Mucosa of descending colon (tissue), 3 donors: ENCODE measurements at regions not wholly inside any gene's neighbourhood (a gene's known extent, or its start where the extent isn't known, plus 50 kb on each side); places are given as distances from the start of the nearest gene placed in this dataset.
A peak's percentile ranks its signal among the peaks of the same experiment; 100 is the strongest.

Experiments
- ATAC-seq: fragments of 200-7000 bp; cut with Tn5 transposase; one replicate; pipeline ENCODE4 v1.9.1; 2020; ENCODE audit warnings: mild to moderate bottlenecking, moderate library complexity
- DNase-seq, 3 donors: peaks; one replicate each; pipeline ENCODE4 v3.0.0-alpha.2; 2020
- H3K36me3 ChIP-seq: fragments of 200-600 bp; one replicate; pipeline ENCODE4 v1.8.0; 2021; ENCODE audit warnings: low read depth, mild to moderate bottlenecking
- H3K4me1 ChIP-seq: fragments of 200-600 bp; one replicate; pipeline ENCODE4 v1.8.0; 2021; ENCODE audit warnings: low read depth, mild to moderate bottlenecking
- H3K4me3 ChIP-seq: fragments of 200-600 bp; one replicate; pipeline ENCODE4 v1.8.0; 2021; ENCODE audit warnings: mild to moderate bottlenecking
- H3K9me3 ChIP-seq: fragments of 200-600 bp; one replicate; pipeline ENCODE4 v1.8.0; 2021; ENCODE audit warnings: mild to moderate bottlenecking
- CTCF ChIP-seq: fragments of 200-600 bp; IDR thresholded peaks from one replicate; pipeline ENCODE4 v1.8.0; 2022; ENCODE audit warnings: antibody characterized with exemption, mild to moderate bottlenecking
- intact Hi-C, 2 donors: fragments of 100-400 bp; cut with DNase I in 1 of 2; cut with micrococcal nuclease in 1 of 2; formaldehyde crosslinking; loops; one replicate each; pipeline versions ENCODE4 v1.11.0 to v1.11.1; 2022; cut with DNase I, micrococcal nuclease
- donor health status: DM: no; HTN: no; CAD: no; lungs with moderate emphysema.
- donor health status: DM: no; HTN: no; CAD: no.
- donor health status: DM: no; HTN: yes; CAD: no.

GRCh38 chr13:67763984-67764383, 533.8 kb upstream of the PCDH9 start:
- Histone ChIP-seq H3K4me1 (no peaks in the 10 kb centered on the region), H3K4me3 (no peak overlapping the region), H3K9me3 (no peaks in the 10 kb centered on the region), H3K36me3 (no peaks in the 10 kb centered on the region)
- no peak for ATAC-seq
- no peak for DNase-seq
- TF ChIP-seq CTCF = no peak
- intact Hi-C loops = no loop called here

GRCh38 chr13:67763384-67763783, 533.2 kb upstream of the PCDH9 start:
- Histone ChIP-seq H3K4me3 (no peak overlapping the region), H3K36me3 (no peaks in the 10 kb centered on the region), H3K4me1 (no peaks in the 10 kb centered on the region), H3K9me3 (no peaks in the 10 kb centered on the region)
- intact Hi-C loops = no loop called here
- no peak for DNase-seq
- ATAC-seq = peak; percentile 36
- TF ChIP-seq CTCF = no peak

- no peak for TF ChIP-seq CTCF
- ATAC-seq = no peak
Measured at GRCh38 chr13:67758975-67759374, 528.8 kb upstream of the PCDH9 start.

GRCh38 chr13:67754012-67754411, 523.9 kb upstream of the PCDH9 start:
- DNase-seq = no peak
- TF ChIP-seq CTCF = no peak
- no peaks in the 10 kb centered on the region for H3K36me3 ChIP-seq
- no peaks in the 10 kb centered on the region for H3K4me1 ChIP-seq
- no peak overlapping the region for H3K4me3 ChIP-seq
- H3K9me3 ChIP-seq = no peaks in the 10 kb centered on the region
- ATAC-seq = no peak
- intact Hi-C loops = no loop called here

More at GRCh38 chr13:67758975-67759374, 528.8 kb upstream of the PCDH9 start:
- intact Hi-C loops = no loop called here
- Histone ChIP-seq H3K4me1 (no peaks in the 10 kb centered on the region), H3K36me3 (no peaks in the 10 kb centered on the region), H3K9me3 (no peaks in the 10 kb centered on the region), H3K4me3 (no peak overlapping the region)
- DNase-seq = no peak

- DNase-seq (no peak), ATAC-seq (peak; percentile 71)
- intact Hi-C loops = no loop called here
- Histone ChIP-seq H3K36me3 (no peaks in the 10 kb centered on the region), H3K4me1 (no peaks in the 10 kb centered on the region), H3K9me3 (no peaks in the 10 kb centered on the region), H3K4me3 (no peak overlapping the region)
- no peak for TF ChIP-seq CTCF
Measured at GRCh38 chr13:67752759-67753158, 522.6 kb upstream of the PCDH9 start.

- DNase-seq = no peak
Measured at GRCh38 chr13:67742478-67742877, 512.3 kb upstream of the PCDH9 start.

More at GRCh38 chr13:67742478-67742877, 512.3 kb upstream of the PCDH9 start:
- H3K9me3 ChIP-seq = no peaks in the 10 kb centered on the region
- ATAC-seq = no peak
- intact Hi-C loops = no loop called here
- no peak for TF ChIP-seq CTCF
- no peak overlapping the region for H3K4me3 ChIP-seq
- no peaks in the 10 kb centered on the region for H3K4me1 ChIP-seq
- H3K36me3 ChIP-seq = no peaks in the 10 kb centered on the region
